IMR-90 (cell line): ENCODE measurements at regions not wholly inside any gene's neighbourhood (a gene's known extent, or its start where the extent isn't known, plus 50 kb on each side); places are given as distances from the start of the nearest gene placed in this dataset.

Source experiments
- ATAC-seq: fragments of 200-7000 bp; cut with Tn5 transposase; 2 replicates; pipeline ENCODE4 v1.9.1; 2020; ENCODE audit warnings: low read depth, mild to moderate bottlenecking, moderate library complexity
- BruUV-seq: library from RNA; stranded (reverse); fragments of 400-500 nt; replicated peaks from 2 replicates; lab custom pipeline; 2021; lab: Mats Ljungman, UMichigan
- CTCF ChIA-PET: fragments of 300-600 bp; formaldehyde crosslinking; extraction: SDS; loops from one replicate; lab custom pipeline; 2021; ENCODE audit warnings: antibody characterized with exemption; lab: Yijun Ruan, JAX
- POLR2A ChIA-PET: fragments of 300-600 bp; sonication (Branson Sonifier 250); formaldehyde crosslinking; loops from one replicate; lab custom pipeline; 2022; ENCODE audit warnings: antibody characterized with exemption; ENCODE audit not compliant: unreplicated experiment; lab: Charles Lee
- DNase-seq: peaks from one replicate; pipeline ENCODE4 v3.0.0; 2013
- H2AFZ ChIP-seq: replicated peaks from 2 replicates; pipeline ENCODE3; 2013; ENCODE audit warnings: low read length, mild to moderate bottlenecking; ENCODE audit not compliant: poor library complexity
- H2AK5ac ChIP-seq: 2 replicates; pipeline ENCODE4 v1.6.1; 2013; ENCODE audit warnings: low read depth, low read length, inconsistent platforms
- H2AK9ac ChIP-seq: replicated peaks from 2 replicates; pipeline ENCODE3; 2013; ENCODE audit warnings: mild to moderate bottlenecking, low read depth, low read length, moderate library complexity; ENCODE audit not compliant: poor library complexity
- H2BK120ac ChIP-seq: 2 replicates; pipeline ENCODE4 v1.6.1; 2013; ENCODE audit warnings: low read depth, low read length, inconsistent platforms
- H2BK15ac ChIP-seq: 3 replicates; pipeline ENCODE4 v1.6.1; 2013; ENCODE audit warnings: low read depth, low read length, inconsistent platforms
- H2BK20ac ChIP-seq: 2 replicates; pipeline ENCODE4 v1.6.1; 2013; ENCODE audit warnings: low read depth, mild to moderate bottlenecking, inconsistent platforms, low read length, moderate library complexity
- H2BK5ac ChIP-seq: 2 replicates; pipeline ENCODE4 v1.6.1; 2013; ENCODE audit warnings: mild to moderate bottlenecking, low read depth, low read length, inconsistent platforms; ENCODE audit not compliant: poor library complexity, severe bottlenecking
- H3K14ac ChIP-seq: replicated peaks from 2 replicates; pipeline ENCODE4 v1.6.1; 2013; ENCODE audit warnings: low read depth, low read length, inconsistent platforms
- H3K18ac ChIP-seq: 2 replicates; pipeline ENCODE4 v1.6.1; 2013; ENCODE audit warnings: low read depth, low read length, control low read depth
- H3K23ac ChIP-seq: 2 replicates; pipeline ENCODE4 v1.6.1; 2013; ENCODE audit warnings: low read depth, low read length, inconsistent platforms
- H3K27ac ChIP-seq: 2 replicates; pipeline ENCODE4 v1.5.1; 2013; ENCODE audit warnings: mild to moderate bottlenecking, control low read depth, low read length; ENCODE audit not compliant: insufficient read depth
- H3K27me3 ChIP-seq: 2 replicates; pipeline ENCODE4 v1.6.1; 2013; ENCODE audit warnings: low read length; ENCODE audit not compliant: control insufficient read depth, insufficient read depth
- H3K36me3 ChIP-seq: 2 replicates; pipeline ENCODE4 v1.6.1; 2013; ENCODE audit warnings: low read length, mixed read lengths; ENCODE audit not compliant: control insufficient read depth, insufficient read depth
- H3K4ac ChIP-seq: 2 replicates; pipeline ENCODE4 v1.6.1; 2013; ENCODE audit warnings: low read depth, low read length, inconsistent platforms
- H3K4me1 ChIP-seq: 2 replicates; pipeline ENCODE4 v1.6.1; 2013; ENCODE audit warnings: low read length, mixed read lengths; ENCODE audit not compliant: control insufficient read depth, insufficient read depth
- H3K4me2 ChIP-seq: 2 replicates; pipeline ENCODE4 v1.6.1; 2013; ENCODE audit warnings: low read depth, mild to moderate bottlenecking, control low read depth, low read length, moderate library complexity
- H3K4me3 ChIP-seq: 2 replicates; pipeline ENCODE4 v1.5.1; 2013; ENCODE audit warnings: low read depth, mild to moderate bottlenecking, control low read depth, low read length, moderate library complexity; ENCODE audit not compliant: insufficient read depth
- H3K56ac ChIP-seq: 2 replicates; pipeline ENCODE4 v1.6.1; 2013; ENCODE audit warnings: low read length, inconsistent platforms; ENCODE audit not compliant: insufficient read depth; ENCODE audit errors: extremely low read depth
- H3K79me1 ChIP-seq, 2 experiments: 2 replicates each; pipeline ENCODE4 v1.6.1; 2013; ENCODE audit warnings: low read length in 2 of 2, inconsistent platforms in 1 of 2, low read depth in 1 of 2
- H3K9ac ChIP-seq: 2 replicates; pipeline ENCODE4 v1.6.1; 2013; ENCODE audit warnings: low read depth, low read length, control low read depth
- H3K9me1 ChIP-seq: 2 replicates; pipeline ENCODE4 v1.6.1; 2013; ENCODE audit warnings: low read length, inconsistent platforms; ENCODE audit not compliant: insufficient read depth
- H3K9me3 ChIP-seq: 2 replicates; pipeline ENCODE4 v1.6.1; 2013; ENCODE audit warnings: low read length; ENCODE audit not compliant: control insufficient read depth, insufficient read depth
- H4K20me1 ChIP-seq: 2 replicates; pipeline ENCODE4 v1.6.1; 2013; ENCODE audit warnings: low read length, inconsistent platforms; ENCODE audit not compliant: insufficient read depth
- H4K5ac ChIP-seq: 2 replicates; pipeline ENCODE4 v1.6.1; 2013; ENCODE audit warnings: mild to moderate bottlenecking, low read depth, low read length, control low read depth
- H4K8ac ChIP-seq, 2 experiments: 2 replicates each; pipeline ENCODE4 v1.6.1; 2013; ENCODE audit warnings: low read depth in 2 of 2, low read length in 2 of 2, control low read depth in 1 of 2, inconsistent platforms in 1 of 2
- H4K91ac ChIP-seq: 2 replicates; pipeline ENCODE4 v1.6.1; 2013; ENCODE audit warnings: low read depth, low read length, inconsistent platforms; ENCODE audit not compliant: insufficient read depth
- MAFK ChIP-seq: IDR thresholded peaks from 2 replicates; pipeline ENCODE4 v1.6.1; 2012; ENCODE audit warnings: low read depth, low read length, improper control_type of control experiment
- RCOR1 ChIP-seq: IDR thresholded peaks from 2 replicates; pipeline ENCODE4 v1.6.1; 2012; ENCODE audit warnings: mild to moderate bottlenecking, low read length, improper control_type of control experiment; ENCODE audit not compliant: insufficient replicate concordance
- SMC3 ChIP-seq: fragments of 150-350 bp; IDR thresholded peaks from 2 replicates; pipeline ENCODE4 v1.6.1; 2016; ENCODE audit warnings: low read depth, mild to moderate bottlenecking, antibody characterized with exemption, low read length, moderate library complexity
- dilution Hi-C: fragments of 300-500 bp; cut with HindIII; formaldehyde crosslinking; loops from one replicate; pipeline ENCODE4 v1.14.3; 2018; ENCODE audit warnings: low sequenced_read_pairs; ENCODE audit not compliant: unreplicated experiment
- in situ Hi-C: fragments of 300-500 bp; cut with MboI; formaldehyde crosslinking; loops from 3 replicates; pipeline ENCODE4 v1.14.3; 2019; ENCODE audit warnings: low sequenced_read_pairs, inconsistent platforms, mixed read lengths
- intact Hi-C: fragments of 100-400 bp; cut with micrococcal nuclease; formaldehyde crosslinking; loops from 2 replicates; pipeline ENCODE4 v1.10.0; 2022

GRCh38 chr21:18622383-18622782 lies 218.8 kb upstream of the TMPRSS15 start:
- Histone ChIP-seq H2BK120ac (no peak overlapping the region), H3K23ac (no peak overlapping the region), H3K27me3 (no peaks in the 10 kb centered on the region), H3K56ac (no peak overlapping the region), H3K4me2 (no peak overlapping the region), H3K9ac (no peak overlapping the region), H2AK9ac (no peak overlapping the region), H3K27ac (no peak overlapping the region), H2BK5ac (no peak overlapping the region), H2AFZ (no peak overlapping the region), H3K9me1 (no peaks in the 10 kb centered on the region), H3K9me3 (no peaks in the 10 kb centered on the region), H3K36me3 (no peaks in the 10 kb centered on the region), H4K8ac (no peak overlapping the region), H3K4ac (no peak overlapping the region), H2BK15ac (no peak overlapping the region), H2AK5ac (no peak overlapping the region), H4K20me1 (no peaks in the 10 kb centered on the region), H3K14ac (no peak overlapping the region), H3K79me1 (no peaks in the 10 kb centered on the region), H2BK20ac (no peak overlapping the region), H3K18ac (no peak overlapping the region), H3K4me1 (no peaks in the 10 kb centered on the region), H4K5ac (no peak overlapping the region), H3K4me3 (no peak overlapping the region), H4K91ac (no peak overlapping the region)
- ChIA-PET POLR2A (no interaction called here), CTCF (no interaction called here)
- dilution Hi-C loops, result no loop called here
- TF ChIP-seq MAFK, result no peak
- no peak for TF ChIP-seq SMC3
- no peak for TF ChIP-seq RCOR1
- no TSS peak for BruUV-seq
- in situ Hi-C loops, result no loop called here
- ATAC-seq (no peak), DNase-seq (no peak)
- intact Hi-C loops, result no loop called here
